HEK293 (cell line): ENCODE measurements at regions not wholly inside any gene's neighbourhood (a gene's known extent, or its start where the extent isn't known, plus 50 kb on each side); places are given as distances from the start of the nearest gene placed in this dataset.

Experiments used
- MYNN ChIP-seq: fragments of 450-650 bp; formaldehyde crosslinking; IDR thresholded peaks from 2 replicates; pipeline ENCODE4 v1.5.1; 2016; ENCODE audit warnings: missing biosample characterization, missing genetic modification characterization, borderline replicate concordance
- ZNF398 ChIP-seq: fragments of 450-650 bp; formaldehyde crosslinking; IDR thresholded peaks from 2 replicates; pipeline ENCODE4 v1.5.1; 2017; ENCODE audit warnings: missing biosample characterization, missing genetic modification characterization

DNA sequence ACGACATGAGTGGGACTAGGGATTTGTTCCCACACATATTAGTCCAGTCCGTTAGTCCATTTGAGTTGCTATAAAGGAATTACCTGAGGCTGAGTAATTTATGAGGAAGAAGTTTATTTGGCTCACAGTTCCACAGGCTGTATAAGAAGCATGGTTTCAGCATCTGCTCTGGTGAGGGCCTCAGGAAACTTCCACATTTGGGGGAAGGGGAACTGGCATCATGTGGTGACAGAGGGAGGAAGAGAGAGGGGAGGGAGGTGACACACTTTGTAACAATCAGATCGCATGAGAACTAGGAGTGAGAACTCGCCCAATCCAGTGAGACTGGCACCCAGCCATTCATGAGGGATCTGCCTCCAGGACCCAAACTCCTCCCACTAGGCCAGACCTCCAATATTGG lies 769.9 kb upstream of the ROBO1 start:
- TF ChIP-seq MYNN (tag by site-specific recombination) (no peak), ZNF398 (tag by site-specific recombination) (no peak)
